OCI-LY1 (cell line): ENCODE measurements at regions not wholly inside any gene's neighbourhood (a gene's known extent, or its start where the extent isn't known, plus 50 kb on each side); places are given as distances from the start of the nearest gene placed in this dataset.

ENCODE experiments used
- EZH2 ChIP-seq: fragments of 200-600 bp; sonication (generic), shearing (Covaris generic); IDR thresholded peaks from 2 replicates; pipeline ENCODE4 v1.8.0; 2017; ENCODE audit warnings: borderline replicate concordance, mixed run types, mild to moderate bottlenecking, antibody characterized with exemption, low read length, moderate library complexity, mixed read lengths
- TF ChIP-seq, protein P1 (sequence below): fragments of 200-600 bp; sonication (generic), shearing (Covaris generic); IDR thresholded peaks from 2 replicates; pipeline ENCODE4 v1.5.1; 2017; ENCODE audit warnings: mild to moderate bottlenecking, antibody characterized with exemption, low read length, moderate library complexity, mixed read lengths

DNA sequence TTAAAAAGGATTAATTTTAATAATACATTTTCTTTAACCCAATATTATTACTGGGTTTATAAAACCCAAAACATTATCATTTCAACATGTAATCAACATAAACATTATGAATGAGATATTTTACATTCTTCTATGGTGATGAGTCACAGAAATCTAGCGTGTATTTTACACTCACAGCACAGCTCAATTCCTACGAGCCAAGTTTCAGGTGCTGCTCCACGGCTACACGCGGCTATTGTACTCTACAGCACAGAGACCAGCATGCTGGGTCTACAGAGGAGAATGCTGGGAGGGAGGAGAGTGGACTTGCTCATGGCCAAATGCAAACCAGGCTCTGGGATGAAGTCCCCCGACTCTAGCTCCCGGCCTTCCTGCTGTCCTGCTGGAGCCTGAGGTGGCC lies 72.0 kb upstream of the LMO1 start:
- TF ChIP-seq, protein P1, sequence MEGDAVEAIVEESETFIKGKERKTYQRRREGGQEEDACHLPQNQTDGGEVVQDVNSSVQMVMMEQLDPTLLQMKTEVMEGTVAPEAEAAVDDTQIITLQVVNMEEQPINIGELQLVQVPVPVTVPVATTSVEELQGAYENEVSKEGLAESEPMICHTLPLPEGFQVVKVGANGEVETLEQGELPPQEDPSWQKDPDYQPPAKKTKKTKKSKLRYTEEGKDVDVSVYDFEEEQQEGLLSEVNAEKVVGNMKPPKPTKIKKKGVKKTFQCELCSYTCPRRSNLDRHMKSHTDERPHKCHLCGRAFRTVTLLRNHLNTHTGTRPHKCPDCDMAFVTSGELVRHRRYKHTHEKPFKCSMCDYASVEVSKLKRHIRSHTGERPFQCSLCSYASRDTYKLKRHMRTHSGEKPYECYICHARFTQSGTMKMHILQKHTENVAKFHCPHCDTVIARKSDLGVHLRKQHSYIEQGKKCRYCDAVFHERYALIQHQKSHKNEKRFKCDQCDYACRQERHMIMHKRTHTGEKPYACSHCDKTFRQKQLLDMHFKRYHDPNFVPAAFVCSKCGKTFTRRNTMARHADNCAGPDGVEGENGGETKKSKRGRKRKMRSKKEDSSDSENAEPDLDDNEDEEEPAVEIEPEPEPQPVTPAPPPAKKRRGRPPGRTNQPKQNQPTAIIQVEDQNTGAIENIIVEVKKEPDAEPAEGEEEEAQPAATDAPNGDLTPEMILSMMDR: no peak
- no peak for TF ChIP-seq EZH2
